ENCODE measurements at regions not wholly inside any gene's neighbourhood (a gene's known extent, or its start where the extent isn't known, plus 50 kb on each side); places are given as distances from the start of the nearest gene placed in this dataset.
A peak's percentile ranks its signal among the peaks of the same experiment; 100 is the strongest.

GRCh38 chr12:125593269-125593668 is 528.0 kb downstream of the AACS start:
- no peak for DNase-seq

DNA sequence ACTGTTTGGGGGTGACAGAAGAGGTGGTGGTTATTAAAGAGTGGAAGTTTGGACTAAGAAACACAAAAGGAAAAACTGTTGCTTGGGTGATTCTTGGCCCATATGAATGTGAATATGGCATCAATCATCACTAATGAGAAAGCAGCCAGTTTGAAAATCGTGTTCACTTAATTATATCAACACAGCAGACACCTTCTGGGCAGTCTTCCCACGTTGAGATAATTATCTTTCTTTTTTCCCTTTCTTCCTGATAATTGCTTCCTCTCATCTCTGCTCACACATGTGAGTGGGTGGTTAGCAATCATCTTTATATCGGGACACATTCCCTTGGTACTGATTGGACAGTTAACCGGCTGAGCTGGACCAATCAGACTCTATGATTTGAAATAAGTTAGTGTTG is 539.7 kb downstream of the AACS start:
- DNase-seq, result no peak

DNA sequence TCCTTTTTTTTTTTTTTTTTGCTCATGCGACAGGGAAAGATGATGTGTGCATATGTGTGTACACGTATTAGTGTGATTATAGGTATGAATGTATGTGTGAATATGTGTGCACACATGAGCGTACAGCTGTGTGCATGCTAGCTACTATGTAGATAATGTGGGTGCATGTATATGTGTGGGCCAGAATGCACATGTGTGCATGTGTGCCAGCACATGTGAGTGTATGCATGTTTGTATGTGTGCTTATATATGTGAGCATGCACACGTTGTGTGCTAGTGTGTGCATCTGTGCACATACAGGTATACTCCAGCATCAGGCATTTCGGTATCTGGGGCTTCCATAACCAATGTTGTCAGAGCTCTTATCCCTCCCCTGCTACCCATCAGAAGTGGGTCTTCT is 541.1 kb downstream of the AACS start:
- no peak for DNase-seq

- DNase-seq, result no peak
Measured at GRCh38 chr12:125610292-125610691, 545.1 kb downstream of the AACS start.

GRCh38 chr12:125610971-125611370 is 545.7 kb downstream of the AACS start:
- no peak for DNase-seq

DNA sequence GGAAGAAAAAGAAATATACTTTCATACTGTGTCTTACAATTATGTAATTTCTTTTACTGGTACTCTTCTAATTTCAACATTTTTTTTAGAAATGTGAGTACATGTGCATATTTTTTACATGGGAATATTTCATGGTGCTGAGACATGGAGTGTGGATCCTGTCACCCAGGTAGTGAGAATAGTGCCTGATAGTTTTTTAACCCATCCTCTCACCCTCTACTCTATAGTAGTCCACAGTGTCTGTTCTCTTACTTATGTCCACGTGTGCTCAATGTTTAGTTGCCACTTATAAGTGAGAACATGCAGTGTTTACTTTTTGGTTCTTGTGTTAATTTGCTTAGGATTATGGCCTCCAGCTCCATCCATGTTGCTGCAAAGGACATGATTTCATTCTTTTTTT is 548.8 kb downstream of the AACS start:
- no peak for DNase-seq

DNA sequence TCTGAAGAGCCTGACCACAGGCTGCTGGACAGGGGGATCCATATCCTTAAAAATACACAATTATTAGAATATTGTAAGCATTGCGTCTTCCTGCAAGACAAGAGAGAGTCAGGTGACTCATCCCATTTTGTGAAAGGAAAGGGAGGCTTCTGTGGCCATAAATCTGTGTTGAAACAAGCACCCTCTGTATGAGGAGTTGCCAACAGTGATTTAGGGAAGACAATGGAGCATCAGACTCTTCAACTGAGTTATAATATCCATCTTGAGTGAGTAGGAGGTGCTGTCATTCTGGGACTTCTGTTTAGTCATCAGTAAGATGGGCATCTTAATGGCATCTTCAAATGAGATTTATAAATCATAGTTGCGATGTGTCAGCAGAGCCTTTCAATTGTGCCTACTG is 554.5 kb downstream of the AACS start:
- DNase-seq, result no peak

DNA sequence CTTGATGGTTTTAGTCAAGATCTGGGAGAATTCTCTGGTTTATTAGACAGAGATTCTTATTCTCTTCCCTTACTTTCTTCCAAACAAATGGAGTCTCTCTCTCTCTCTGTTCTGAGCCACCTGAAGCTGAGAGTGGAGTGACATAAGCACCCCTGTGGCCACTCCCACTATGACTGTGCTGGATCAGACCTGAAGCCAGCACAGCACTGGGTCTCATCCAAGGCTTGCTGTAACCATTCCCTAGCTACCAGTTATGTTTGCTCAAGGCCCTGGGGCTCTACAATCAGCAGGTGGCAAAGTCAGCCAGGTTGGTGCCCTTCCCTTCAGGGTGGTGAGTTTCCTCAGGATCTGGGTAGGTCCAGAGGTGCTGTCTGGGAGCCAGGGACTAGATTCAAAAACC is 568.5 kb downstream of the AACS start:
- no peak for DNase-seq

DNA sequence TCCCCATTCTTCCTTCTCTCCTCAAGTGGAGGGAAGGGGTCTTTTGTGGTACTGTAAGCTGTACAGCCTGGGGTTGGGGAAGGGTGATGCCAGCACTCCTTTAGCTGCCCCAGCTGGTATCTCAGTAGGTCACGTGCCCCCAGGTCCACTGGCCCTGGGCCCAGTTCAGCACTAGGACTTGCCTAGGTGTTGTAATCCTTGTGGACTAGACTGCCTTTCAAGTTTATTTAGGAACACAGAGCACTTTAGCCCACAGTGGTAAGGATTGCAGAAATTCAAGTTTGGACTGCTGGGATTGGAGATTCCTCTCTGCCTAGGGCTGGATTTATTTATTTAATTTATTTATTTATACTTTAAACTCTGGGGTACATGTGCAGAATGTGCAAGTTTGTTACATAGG is 569.6 kb downstream of the AACS start:
- no peak for DNase-seq

GRCh38 chr12:125639826-125640225 is 574.6 kb downstream of the AACS start:
- no peak for DNase-seq

GRCh38 chr12:125643055-125643454 is 577.8 kb downstream of the AACS start:
- no peak for DNase-seq

DNA sequence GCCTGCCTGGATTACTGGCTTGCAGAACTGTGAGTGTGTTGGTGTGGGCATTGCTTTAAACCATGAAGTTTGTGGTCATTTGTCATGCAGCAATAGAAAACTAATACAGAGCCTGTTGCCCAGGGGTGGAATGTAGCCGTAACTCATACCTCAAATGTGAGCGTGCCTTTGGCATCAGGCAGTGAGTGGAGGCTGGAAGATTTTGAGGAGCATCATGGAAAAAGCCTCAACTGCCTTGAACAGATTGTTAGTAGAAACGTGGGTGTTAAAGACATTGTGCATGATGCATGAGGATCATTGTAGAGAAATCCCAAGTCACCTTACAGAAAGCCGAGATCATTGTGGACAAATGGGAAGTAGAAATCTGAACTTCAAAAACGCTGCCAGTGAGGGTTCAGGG is 580.5 kb downstream of the AACS start:
- DNase-seq, result no peak

DNA sequence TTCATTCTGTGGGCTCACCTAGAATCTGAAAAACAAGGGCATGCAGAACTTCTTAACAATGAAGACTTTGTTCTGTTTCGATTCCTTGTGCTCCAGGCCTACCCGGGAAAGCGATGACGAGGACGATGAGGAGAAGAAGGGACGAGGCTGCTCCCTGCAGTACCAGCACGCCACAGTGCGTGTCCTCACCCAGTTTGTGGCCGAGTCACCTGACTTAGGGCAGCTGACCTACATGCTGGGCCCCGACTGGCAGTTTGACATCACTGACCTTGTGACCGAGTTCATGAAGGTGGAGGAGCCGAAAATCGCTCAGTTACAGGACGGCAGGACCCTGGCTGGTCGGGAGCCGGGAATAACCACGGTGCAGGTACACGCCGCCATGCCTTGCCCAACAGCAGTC is 585.4 kb downstream of the AACS start:
- no peak for DNase-seq

DNA sequence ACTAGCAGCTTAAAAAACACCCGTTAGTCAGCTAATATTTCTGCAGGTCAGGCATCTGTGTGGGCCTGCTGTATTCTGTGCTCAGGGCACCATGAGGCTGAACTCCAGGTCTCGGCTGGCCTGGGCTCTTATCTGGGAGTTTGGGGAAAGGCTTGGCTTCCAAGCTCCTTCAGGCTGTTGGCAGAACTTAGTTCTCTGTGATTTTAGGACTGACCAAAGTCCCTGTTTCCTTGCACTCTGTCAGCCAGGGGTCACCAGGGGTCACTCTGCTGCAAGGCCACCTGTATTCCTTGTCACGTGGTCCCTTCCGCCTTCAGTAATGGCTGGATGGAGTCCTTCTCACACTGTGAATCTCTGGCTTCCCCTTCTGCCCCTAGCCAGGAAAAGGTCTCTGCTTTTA is 586.4 kb downstream of the AACS start:
- DNase-seq, result no peak

GRCh38 chr12:125652681-125653080 is 587.4 kb downstream of the AACS start:
- DNase-seq, result no peak

DNA sequence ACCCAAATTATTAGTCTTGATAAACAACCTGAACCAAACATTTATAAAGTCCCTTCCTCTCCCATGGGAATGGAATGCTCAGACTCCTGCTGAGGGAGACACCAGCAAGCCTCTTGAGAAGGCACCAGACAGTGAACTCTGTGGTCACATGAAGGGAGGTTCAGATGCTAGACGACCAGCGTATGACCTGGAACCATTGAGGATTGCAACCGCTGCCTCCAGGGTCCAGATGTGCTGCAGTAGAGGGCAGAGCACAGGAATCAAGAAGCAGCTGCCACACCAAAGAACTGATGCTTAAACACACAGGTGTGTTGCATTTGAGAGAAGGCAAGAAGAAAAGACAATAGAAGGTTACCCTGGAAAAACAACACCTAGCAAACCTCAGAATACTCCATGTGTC is 592.4 kb downstream of the AACS start:
- no peak for DNase-seq

DNA sequence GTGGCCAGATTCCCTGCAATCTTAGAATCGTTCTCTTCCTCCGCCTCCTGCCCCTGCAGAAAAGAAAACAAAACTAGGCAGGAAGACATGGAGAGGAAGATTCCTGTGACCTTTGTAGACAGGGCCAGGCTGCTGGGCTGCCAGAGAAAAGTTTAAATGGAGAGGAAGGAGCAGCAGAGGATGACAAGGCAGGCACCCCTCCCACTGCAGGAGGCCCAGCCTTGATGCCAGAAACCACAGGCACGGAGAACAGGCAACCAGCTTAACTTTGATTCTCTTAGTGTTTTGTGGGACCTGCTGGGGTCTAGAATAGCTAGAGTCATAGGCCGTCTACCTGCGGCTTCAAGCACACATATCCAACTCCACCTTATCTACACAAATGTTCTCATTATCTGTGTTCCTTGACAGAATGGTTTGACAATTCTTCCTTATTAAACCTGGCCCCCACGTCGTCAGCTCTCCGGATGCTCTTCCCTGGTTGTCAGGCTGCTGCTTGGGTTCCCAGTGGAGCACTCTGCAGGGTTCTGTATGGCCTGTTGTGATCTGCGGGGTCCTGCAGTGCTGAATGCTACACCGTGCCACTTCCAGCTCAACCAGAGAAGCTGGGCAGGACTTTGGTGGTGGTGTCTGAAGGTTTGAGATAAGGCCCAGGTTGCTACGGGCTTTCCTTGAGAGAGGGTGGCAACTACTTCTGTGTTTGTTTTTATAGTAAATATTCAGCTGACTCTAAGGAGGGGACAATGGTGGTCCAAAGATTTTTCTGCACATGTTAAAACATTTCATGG is 609.5 kb downstream of the AACS start:
- DNase-seq, result no peak

GRCh38 chr12:125676366-125676765 is 611.1 kb downstream of the AACS start:
- DNase-seq, result no peak

GRCh38 chr12:125677829-125678228 is 612.6 kb downstream of the AACS start:
- no peak for DNase-seq

- DNase-seq, result no peak
Measured at GRCh38 chr12:125678589-125678993, 613.4 kb downstream of the AACS start.

DNA sequence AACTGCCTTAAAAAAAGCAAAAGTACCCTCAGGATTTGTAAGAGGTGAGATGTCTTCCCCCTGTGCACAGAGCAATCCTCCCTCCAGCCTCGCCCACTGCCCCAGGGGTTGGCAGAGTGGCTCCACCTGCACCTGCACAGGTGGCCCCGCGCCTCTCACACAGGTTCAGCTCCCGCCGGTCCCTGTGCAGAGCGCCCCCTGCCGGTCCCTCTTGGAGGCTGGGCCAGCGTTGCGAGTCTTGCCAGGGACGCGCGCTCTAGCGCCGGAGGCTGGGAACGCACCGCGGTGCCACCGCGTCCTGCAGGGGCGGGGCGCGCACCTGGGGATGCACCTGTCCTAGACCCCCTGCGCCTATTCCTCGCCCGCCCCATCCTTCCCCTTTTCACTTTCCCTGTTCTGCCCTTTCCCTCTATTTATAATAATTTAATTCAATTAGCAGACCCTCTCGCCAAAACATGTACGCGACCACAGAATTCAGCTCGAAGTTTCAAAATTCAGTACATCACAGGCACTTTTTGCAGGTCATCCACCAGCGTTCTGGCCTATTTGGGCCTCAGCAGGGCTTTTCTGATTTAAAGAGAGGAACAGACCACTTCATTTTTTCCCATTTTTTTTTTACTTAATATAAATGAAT is 618.6 kb downstream of the AACS start:
- DNase-seq, result peak in 1 of 2 donors; percentile 66

DNA sequence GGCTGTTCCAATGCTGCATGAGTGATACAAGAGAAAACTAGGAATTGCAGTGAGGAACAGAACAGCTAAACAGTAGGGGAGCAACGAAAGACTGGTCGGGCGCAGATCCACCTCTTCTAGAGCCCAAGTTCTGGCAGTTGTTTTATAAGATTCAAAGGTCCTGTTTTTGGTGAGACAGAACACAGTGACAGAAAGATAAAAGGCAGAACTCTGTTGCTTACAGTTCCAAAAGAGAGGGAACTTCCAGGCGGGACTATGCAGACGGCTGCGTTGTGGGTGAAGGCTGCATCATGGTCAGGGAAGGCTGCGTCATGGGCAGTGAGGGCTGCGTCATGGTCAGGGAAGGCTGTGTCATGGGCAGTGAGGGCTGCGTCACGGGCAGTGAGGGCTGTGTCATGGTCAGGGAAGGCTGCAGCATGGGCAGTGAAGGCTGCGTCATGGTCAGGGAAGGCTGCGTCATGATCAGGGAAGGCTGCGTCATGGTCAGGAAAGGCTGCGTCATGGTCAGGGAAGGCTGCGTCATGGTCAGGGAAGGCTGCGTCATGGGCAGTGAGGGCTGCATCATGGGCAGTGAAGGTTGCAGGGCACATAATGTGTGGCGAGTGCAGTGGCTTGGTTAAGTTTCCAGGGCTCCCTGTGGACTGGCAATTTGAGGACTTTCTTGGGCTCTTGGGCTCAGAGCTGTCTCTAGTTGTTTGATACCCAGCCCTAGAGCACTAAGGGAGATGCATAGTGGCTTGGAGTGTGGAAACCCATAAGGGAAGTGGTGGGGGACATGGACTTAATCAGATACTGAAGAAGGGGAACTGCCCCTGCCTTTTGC is 619.9 kb downstream of the AACS start:
- no peak for DNase-seq

DNA sequence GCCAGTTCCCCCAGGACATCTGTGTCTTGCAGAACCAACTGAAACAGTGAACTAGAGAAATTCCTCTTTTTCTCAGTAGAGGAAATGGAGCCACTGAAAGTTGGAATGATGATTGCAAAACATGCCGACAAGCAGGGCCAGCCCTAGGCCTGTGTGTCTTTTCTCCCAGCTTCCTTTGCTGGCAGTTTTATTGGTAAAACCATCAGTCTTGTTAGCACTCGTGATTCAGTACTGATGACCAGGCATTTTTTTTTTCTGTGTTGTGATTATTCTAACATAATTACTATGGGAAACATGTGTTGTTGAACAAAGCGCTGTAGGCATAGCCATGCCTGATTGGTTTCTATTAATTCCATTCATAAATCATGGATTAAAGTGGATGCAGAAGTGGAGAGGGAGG is 620.7 kb downstream of the AACS start:
- no peak for DNase-seq

- DNase-seq, result no peak
Measured at GRCh38 chr12:125687403-125687802, 622.2 kb downstream of the AACS start.

Measured in stimulated activated CD4-positive, alpha-beta T cell treated with anti-CD3 and anti-CD28 coated beads, Interleukin-2, amount 100 ng/mL, for 24 hours (primary cell).